C4-2B (cell line): ENCODE measurements at regions not wholly inside any gene's neighbourhood (a gene's known extent, or its start where the extent isn't known, plus 50 kb on each side); places are given as distances from the start of the nearest gene placed in this dataset.

Experiments
- H3K27ac ChIP-seq: fragments of 450-650 bp; 2 replicates; pipeline ENCODE4 v1.5.1; 2017
- ZFX ChIP-seq: fragments of 450-650 bp; IDR thresholded peaks from 2 replicates; pipeline ENCODE4 v1.6.1; 2017
- TF ChIP-seq, protein P1 (sequence below): fragments of 450-650 bp; conservative IDR thresholded peaks from 2 replicates; pipeline ENCODE4 v1.5.1; 2017; ENCODE audit warnings: mild to moderate bottlenecking

DNA sequence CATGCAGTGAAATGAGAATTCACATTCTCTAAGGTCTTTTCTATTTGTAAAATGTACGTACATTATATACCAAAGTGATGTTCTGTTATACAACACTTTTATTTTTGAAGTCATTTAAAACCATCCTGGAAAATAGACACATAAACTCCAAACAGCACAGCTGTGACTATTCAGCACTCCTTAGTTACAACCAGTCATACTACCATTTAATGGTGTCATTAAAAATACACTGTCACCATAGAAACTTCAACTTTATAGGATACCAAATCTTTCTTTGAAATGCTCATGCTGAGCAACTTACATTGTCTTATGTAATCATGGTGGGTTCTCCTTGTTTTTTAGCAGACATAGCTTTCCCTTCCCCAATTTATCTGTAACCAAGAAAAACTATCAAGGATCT is 85.3 kb downstream of the METTL4 start:
- no peak overlapping the region for H3K27ac ChIP-seq
- no peak for TF ChIP-seq ZFX
- TF ChIP-seq, protein P1, sequence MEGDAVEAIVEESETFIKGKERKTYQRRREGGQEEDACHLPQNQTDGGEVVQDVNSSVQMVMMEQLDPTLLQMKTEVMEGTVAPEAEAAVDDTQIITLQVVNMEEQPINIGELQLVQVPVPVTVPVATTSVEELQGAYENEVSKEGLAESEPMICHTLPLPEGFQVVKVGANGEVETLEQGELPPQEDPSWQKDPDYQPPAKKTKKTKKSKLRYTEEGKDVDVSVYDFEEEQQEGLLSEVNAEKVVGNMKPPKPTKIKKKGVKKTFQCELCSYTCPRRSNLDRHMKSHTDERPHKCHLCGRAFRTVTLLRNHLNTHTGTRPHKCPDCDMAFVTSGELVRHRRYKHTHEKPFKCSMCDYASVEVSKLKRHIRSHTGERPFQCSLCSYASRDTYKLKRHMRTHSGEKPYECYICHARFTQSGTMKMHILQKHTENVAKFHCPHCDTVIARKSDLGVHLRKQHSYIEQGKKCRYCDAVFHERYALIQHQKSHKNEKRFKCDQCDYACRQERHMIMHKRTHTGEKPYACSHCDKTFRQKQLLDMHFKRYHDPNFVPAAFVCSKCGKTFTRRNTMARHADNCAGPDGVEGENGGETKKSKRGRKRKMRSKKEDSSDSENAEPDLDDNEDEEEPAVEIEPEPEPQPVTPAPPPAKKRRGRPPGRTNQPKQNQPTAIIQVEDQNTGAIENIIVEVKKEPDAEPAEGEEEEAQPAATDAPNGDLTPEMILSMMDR: no peak

DNA sequence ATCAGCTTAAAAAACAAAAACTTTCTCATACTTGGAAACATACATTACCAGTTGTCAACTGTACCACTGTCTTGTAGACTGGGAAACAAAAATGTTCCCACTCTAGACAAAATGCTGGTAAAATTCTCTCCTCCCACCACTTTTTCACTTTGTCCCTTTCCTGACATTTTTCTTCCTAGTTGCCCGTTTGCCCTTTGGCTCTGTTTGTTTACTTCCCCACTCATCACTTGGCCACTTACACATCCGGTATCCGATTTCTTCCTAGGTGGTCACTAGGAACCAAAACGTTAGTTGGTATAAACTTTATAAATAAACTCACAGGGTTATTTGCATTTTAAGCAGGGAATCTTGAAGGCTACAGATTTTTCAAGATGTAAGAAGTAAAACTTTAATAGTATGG is 84.9 kb downstream of the METTL4 start:
- no peak overlapping the region for H3K27ac ChIP-seq
- TF ChIP-seq ZFX: no peak
- TF ChIP-seq, protein P1: no peak
